RWPE1 (cell line): ENCODE measurements at regions not wholly inside any gene's neighbourhood (a gene's known extent, or its start where the extent isn't known, plus 50 kb on each side); places are given as distances from the start of the nearest gene placed in this dataset.

ENCODE experiments used
- CTCF ChIA-PET: fragments of 350-600 bp; sonication (Branson Sonifier 250); formaldehyde crosslinking; extraction: SDS; loops from one replicate; lab custom pipeline; 2021; lab: Yijun Ruan, JAX
- POLR2A ChIA-PET: fragments of 400-600 bp; formaldehyde crosslinking; extraction: SDS; loops from one replicate; lab custom pipeline; 2020; ENCODE audit warnings: antibody characterized with exemption; ENCODE audit not compliant: low non-redundant PET; lab: Yijun Ruan, JAX
- DNase-seq: peaks from one replicate; pipeline ENCODE4 v3.0.0; 2012; ENCODE audit warnings: low spot score
- H3K27ac ChIP-seq: fragments of 450-650 bp; 2 replicates; pipeline ENCODE4 v1.5.1; 2017
- TF ChIP-seq, protein P1 (sequence below): fragments of 450-650 bp; conservative IDR thresholded peaks from 2 replicates; pipeline ENCODE4 v1.5.1; 2017; ENCODE audit warnings: low read depth, mild to moderate bottlenecking

DNA sequence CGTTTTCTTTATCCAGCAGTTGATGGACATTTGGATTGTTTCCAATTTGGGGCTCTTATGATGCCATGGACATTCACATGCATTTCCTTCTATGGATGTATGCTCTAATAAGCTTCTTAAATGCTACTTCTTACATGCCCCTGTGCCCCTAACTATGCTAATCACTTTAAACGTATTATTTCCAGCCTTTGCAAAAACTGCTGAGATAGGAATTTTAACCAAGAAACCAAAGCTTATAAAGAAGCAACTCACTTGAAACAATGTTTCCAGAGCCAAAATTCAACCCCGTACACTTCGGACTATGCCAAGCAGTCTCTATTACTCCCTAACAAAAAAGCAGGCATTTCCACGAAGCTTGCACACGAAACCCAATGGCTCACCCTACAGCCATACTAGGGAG is 545.6 kb upstream of the WWC1 start:
- CTCF ChIA-PET: interaction anchor here (0.6 kb wide), 1 partner anchor 9 kb away, joined by 5 read pairs; no protein-coding TSS in a partner anchor
- TF ChIP-seq, protein P1, sequence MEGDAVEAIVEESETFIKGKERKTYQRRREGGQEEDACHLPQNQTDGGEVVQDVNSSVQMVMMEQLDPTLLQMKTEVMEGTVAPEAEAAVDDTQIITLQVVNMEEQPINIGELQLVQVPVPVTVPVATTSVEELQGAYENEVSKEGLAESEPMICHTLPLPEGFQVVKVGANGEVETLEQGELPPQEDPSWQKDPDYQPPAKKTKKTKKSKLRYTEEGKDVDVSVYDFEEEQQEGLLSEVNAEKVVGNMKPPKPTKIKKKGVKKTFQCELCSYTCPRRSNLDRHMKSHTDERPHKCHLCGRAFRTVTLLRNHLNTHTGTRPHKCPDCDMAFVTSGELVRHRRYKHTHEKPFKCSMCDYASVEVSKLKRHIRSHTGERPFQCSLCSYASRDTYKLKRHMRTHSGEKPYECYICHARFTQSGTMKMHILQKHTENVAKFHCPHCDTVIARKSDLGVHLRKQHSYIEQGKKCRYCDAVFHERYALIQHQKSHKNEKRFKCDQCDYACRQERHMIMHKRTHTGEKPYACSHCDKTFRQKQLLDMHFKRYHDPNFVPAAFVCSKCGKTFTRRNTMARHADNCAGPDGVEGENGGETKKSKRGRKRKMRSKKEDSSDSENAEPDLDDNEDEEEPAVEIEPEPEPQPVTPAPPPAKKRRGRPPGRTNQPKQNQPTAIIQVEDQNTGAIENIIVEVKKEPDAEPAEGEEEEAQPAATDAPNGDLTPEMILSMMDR: no peak
- H3K27ac ChIP-seq: no peak overlapping the region
- no peak for DNase-seq
- POLR2A ChIA-PET: no interaction called here

DNA sequence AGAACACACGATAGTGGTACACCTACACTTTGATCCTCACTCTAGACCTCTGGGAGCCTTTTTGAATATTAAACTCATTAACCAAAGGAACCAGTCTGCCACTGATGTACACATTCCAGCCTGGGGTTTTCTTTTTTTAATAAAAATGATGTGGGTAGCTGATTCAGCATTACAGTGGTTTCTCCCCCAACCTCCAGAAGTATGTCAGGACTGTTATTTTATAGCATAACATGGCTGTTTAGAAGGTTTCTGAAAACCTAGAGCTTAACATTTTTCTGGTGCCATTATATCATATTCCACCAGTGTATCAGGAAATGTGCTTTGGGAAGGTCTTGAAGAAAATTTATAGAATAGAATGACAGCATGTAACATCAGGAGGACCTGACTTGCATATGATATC is 540.9 kb upstream of the WWC1 start:
- ChIA-PET POLR2A (no interaction called here), CTCF (no interaction called here)
- no peak for DNase-seq
- TF ChIP-seq, protein P1: no peak
- H3K27ac ChIP-seq: no peak overlapping the region

DNA sequence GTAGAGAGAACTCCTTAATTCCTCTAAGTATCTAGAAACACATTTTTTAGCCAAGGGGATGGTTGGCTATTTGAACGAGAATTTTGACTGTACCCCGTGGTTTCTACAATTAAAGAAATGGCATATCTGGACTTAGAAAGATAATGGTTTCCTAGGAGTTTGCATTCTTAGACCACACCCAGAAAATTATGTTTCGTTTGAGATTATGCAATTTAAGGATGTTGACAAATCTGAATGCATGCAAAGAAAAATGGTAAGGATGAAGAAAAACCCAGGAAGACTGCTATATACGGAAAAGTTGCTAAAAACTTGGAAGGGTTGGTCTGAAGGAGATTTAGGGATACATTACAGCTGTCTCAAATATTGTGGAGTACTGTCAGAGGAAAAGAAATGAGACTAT is 538.5 kb upstream of the WWC1 start:
- CTCF ChIA-PET: interaction anchor here (1.0 kb wide), 1 partner anchor 20 kb away, joined by 4 read pairs; no protein-coding TSS in a partner anchor
- H3K27ac ChIP-seq: no peak overlapping the region
- POLR2A ChIA-PET: no interaction called here
- no peak for DNase-seq
- TF ChIP-seq, protein P1: no peak

DNA sequence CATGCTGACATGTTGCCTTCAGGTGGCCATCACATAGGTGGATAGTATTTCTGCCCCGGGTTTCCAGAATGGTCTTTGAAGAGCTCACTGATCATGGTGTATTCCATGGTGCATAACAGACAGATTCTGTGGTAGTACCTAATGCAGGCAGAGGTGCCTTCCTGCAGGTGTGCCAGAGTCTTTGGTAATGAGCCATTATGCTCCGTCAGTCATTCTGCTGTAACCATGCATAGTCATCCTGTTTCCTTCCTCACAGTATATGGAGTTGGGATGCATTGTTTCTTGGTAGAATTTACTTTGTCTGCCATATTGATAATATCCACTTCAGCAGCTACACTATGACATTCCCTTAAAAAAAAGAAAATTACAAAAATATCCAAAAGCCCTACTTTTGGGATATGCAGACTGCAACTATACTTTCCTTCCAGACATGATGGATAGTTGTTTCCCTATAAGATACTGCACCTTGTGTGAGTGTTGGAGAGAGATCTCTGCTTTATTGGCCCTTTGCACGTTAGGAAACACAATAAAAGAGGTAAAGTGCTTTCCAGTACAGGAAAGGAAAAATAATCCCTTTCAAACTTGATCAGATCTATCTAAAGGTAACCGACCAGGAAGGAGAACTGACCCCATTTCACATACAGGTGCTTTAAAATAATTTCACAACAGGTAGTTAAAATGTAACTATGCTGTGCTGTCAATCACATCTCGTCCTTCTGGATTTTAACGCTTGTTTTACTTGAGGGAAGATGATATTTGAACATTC is 537.5 kb upstream of the WWC1 start:
- no peak overlapping the region for H3K27ac ChIP-seq
- POLR2A ChIA-PET: no interaction called here
- no peak for DNase-seq
- CTCF ChIA-PET: interaction anchor here (0.8 kb wide), 1 partner anchor 11 kb away, joined by 3 read pairs; no protein-coding TSS in a partner anchor
- TF ChIP-seq, protein P1: no peak

DNA sequence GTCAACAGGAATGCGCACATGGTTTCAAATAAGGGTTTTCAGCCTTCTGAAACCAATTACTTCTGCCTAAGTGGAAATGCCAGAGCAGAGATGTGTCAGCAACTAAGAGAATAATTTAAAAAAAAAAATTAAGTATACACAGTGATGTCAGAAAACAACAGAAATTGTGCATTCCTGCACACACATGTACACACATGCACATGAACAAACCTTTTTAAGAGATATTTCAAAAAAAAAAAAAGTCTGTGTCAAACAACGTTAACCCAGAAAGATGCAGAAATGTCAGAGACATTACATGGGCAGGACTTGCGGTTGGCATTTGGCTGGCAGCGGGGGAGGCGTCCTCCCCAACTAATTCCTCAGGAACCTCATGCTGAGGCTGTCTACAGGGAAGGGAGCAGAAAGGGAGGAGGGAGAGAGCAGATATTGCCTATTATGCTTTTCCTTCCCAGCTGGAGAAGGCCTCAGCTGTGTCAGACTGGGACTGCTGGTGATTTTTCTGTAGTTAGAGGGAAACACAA is 536.9 kb upstream of the WWC1 start:
- peak overlapping the region; percentile 12; the same call in 1 of the 2 replicates for H3K27ac ChIP-seq
- DNase-seq: no peak
- POLR2A ChIA-PET: no interaction called here

DNA sequence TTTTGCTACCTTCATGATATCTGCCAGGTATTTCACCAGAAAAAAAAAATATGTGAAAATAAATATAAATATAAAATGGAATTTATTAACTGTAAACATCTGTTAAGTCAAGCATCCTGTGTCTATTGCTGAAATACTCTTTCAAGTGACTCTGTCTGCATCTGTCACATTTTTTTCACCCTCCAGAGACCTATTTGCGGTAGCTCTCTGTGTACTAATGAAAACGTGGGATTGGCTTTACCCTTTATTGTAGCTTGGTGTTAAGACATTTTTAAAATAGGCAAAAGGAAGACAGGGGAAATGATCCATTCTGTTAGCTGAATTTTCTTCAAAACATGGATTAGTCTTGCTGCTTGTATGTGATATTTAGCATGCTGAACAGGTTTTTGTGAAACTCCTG is 536.0 kb upstream of the WWC1 start:
- TF ChIP-seq, protein P1: no peak
- ChIA-PET POLR2A (no interaction called here), CTCF (no interaction called here)
- DNase-seq: no peak
- H3K27ac ChIP-seq: no peak overlapping the region

More for the DNA sequence above, 536.9 kb upstream of the WWC1 start:
- TF ChIP-seq, protein P1: no peak
- CTCF ChIA-PET: interaction anchor here (0.6 kb wide), 1 partner anchor 9 kb away, joined by 5 read pairs; no protein-coding TSS in a partner anchor
